PC-3 (cell line): ENCODE measurements at regions not wholly inside any gene's neighbourhood (a gene's known extent, or its start where the extent isn't known, plus 50 kb on each side); places are given as distances from the start of the nearest gene placed in this dataset.

ENCODE experiments used
- CTCF ChIP-seq: fragments of 300-600 bp; sonication (generic); conservative IDR thresholded peaks from 2 replicates; pipeline ENCODE4 v1.5.1; 2017; ENCODE audit warnings: antibody characterized with exemption, low read depth, mild to moderate bottlenecking, low read length
- EZH2 ChIP-seq: fragments of 300-600 bp; sonication (generic); IDR thresholded peaks from one replicate; pipeline ENCODE4 v1.6.1; 2017; ENCODE audit warnings: antibody characterized with exemption, mild to moderate bottlenecking, low read length; ENCODE audit not compliant: unreplicated experiment

- TF ChIP-seq CTCF (no peak), EZH2 (no peak)
Observed at GRCh38 chr6:163646133-163646532, 231.6 kb downstream of the QKI start.
